NCI-H82 treated with DMSO at 0.1 percent for 48 hours (cell line): ENCODE measurements at regions not wholly inside any gene's neighbourhood (a gene's known extent, or its start where the extent isn't known, plus 50 kb on each side); places are given as distances from the start of the nearest gene placed in this dataset.
"Not testable (repeated sequence)": the region's sequence is repeated elsewhere in the genome, so short reads cannot be mapped to it uniquely, and the experiment has no call there.

ENCODE experiments used
- DNase-seq: peaks from one replicate; lab custom pipeline; 2025; ENCODE audit not compliant: unreplicated experiment; lab: John Stamatoyannopoulos, UW

DNA sequence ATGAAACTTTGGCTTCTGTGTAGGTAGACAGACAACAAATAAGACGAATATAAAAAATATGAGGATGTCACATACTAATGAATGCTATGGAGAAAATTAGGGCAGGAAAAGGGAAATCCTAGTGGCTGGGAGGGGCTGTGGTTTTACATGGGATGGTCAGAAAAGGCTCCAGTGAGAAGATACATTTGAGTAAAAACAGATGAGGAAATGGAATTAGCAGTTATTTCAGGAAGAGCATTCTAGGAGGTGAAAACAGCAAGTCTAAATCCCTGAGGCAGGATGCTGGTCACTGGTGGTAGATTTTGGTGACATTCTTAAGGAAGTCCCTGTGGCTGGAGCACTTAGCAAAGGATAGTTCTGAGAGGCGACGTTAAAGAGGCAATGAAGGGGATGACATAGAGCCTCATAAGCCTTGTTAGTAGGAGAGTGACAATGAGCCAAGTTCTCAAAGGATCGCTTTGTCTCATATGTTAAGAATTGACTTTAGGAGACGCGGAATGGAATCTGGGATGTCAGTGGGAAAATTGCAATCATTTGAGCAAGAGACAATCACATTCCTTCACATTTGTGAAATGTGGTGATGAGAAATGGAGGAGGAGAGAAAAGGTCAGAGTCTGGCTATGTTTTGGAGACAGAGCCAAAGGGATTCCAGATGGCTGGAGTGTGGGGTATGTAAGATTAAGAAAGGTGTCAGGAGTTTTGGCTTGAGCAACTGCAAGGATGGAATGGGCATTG lies 384.7 kb upstream of the FZD8 start:
- DNase-seq: no peak

DNA sequence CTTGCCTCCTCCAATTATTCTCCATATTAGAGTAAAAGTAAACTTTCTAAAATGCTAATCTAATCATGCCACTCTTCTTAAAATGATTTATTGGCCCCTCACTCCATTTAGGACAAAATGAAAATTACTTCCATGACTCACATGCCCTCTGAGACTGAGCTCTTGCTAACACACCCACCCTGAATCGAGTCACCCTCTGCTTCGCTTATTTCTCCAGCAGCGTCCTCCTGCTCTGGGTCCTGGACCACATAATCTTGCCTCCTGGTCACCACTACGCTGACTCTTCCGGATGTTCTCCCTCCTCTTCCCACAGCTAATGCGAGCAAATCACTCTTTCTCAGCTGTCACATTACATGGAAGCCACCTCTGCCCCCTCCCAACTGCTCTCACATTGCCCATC lies 384.0 kb upstream of the FZD8 start:
- no peak for DNase-seq

DNA sequence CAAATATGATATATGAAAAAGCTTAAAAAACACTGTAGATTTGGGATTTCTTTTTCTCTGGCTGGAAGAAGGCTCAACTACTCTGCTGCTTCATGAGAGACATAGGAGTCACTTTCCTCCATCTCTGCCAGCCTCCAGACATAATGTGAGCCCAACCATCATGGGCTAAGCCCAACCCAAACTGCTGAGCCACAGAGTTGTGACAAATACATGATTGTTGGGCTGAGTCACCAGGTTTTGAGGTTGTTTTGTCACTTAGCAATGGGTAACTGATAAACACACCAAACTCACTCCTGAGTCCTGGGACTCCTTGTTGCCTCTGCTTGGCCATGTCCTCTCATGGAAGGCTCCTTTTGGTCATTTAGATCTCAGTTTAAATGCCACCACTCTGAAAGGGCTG lies 381.8 kb upstream of the FZD8 start:
- no peak for DNase-seq

DNA sequence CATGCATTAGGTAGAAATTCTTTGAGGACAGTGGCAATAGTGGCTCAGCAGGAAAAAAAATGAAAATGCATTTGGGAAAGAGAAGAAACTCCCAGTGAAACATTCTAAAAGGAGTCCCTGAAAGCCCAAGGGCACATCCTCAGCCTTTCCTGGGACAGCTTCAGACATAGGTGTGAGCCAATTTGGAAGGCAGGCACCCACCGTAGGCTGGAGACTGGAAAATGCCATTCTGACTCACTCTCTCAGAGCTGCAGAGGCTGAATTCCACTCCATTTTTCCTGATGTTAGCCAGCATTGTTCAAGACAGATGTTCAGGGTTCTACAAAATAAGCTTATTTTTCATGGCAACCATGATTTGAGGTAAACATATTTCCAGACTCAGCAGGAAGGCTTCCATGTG lies 379.0 kb upstream of the FZD8 start:
- DNase-seq: no peak

DNA sequence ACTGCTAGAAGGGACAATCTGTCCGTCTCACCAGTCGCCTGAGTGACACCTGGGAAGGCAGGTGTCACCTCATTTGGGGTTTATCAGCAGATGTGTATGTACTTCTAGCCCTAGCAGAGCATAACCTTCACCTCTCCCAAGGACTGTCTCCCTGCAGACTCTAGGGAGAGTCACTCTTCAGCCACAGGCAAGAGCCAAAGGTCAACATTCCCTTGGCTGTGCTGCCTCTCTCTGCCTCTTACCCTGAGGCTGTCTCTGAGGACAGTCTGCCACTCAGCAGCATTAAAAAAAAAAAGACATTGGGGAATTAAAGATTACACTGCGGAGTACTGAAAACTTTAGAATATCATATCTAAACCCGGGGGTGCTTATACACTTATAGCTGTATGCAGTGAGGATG lies 377.7 kb upstream of the FZD8 start:
- no peak for DNase-seq

DNA sequence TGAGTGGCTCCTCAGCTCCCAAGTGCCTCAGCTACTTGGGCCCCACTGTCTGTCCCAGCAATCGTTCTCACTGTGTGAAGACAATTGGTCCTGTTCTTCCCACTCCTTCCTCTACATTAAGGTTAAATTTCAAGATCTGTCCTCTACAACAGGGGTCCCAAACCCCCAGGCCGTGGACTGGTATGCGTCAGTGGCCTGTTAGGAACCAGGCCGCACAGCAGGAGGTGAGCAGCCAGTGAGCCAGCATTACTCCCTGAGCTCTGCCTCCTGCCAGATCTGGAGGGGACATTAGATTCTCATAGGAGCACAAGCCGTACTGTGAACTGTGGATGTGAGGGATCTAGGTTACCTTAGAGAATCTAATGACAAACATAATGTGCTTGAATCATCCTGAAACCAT lies 376.9 kb upstream of the FZD8 start:
- DNase-seq: no peak

DNA sequence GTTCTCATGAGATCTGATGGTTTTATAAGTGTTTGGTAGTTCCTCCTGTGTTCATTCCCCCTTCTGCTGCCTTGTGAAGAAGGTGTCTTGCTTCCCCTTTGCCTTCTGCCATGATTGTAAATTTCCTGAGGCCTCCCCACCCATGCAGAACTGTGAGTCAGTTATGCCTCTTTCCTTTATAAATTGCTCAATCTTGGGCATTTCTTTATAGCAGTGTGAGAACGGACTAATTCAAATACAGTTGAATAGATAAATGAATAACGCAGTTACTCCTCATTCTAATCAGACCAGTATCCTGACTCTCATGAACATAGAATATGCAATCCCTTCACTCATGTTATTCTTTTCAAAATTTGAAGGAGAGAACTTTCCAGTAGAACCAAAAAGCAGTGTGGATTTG lies 375.0 kb upstream of the FZD8 start:
- no peak for DNase-seq

DNA sequence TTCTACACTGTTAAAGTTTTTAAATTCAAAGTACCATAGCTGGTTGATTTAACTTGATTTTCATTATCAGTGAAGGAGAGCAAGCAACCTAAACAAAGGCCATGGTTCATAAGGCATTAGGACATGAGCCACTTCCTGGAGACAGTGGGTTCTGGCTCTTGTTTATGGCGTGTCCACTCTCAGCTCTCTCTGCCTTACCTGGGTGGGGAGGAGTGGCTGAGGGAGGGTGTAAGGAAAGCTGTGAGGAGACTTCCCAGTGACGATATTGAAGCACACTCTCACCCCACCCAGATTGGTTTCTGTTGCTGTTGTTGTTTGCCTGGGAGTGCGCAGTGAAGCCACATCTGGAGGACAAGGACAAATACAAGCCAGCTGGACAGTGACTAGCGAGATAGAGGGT lies 365.3 kb upstream of the FZD8 start:
- DNase-seq: no peak

DNA sequence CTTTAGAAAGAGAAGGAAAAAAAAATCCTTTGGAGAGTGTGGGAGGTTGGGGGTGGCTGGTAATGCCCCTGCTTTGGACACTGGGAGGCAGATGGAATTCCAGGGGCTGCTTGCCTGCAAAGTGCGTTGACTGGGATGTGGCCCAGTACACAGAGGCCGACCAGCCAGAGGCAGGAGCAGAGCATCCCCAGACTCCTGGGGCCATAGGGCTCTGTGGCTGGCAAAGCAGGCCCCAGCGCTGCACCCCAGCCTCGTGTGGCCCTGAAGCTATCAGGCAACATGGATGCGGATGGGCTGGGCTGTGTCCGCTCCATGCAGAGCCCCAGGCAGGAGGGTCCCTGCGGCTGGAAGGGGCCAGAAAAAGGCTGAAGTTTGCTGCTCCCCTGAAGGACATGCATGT lies 361.6 kb upstream of the FZD8 start:
- DNase-seq: no peak

DNA sequence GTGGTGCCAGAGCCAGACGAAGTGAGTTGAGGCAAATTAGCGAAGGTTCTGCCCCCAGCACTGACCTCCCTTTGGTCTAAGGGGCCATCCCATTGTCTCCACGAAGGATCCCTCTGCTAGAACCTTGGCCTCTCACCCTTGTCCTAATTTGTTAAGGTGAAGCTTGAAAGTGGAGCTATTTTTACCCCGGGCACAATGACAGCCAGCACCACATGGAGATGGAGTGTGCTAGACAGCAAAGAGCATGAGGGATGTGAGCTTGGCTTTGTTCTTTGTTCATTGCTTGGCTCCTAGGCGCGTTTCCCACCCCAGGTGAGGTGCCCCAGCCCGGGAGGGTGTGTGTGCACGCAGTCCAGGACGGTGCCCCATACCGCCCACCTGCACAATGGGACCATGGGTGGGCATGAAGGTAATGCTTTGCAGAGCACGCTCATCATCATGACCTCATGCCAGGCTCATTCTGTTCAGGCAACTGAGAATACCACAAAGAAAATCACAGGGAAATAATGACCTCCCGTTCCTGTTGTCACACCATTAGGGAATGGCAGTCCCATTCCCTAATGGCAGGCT lies 361.0 kb upstream of the FZD8 start:
- no peak for DNase-seq

DNA sequence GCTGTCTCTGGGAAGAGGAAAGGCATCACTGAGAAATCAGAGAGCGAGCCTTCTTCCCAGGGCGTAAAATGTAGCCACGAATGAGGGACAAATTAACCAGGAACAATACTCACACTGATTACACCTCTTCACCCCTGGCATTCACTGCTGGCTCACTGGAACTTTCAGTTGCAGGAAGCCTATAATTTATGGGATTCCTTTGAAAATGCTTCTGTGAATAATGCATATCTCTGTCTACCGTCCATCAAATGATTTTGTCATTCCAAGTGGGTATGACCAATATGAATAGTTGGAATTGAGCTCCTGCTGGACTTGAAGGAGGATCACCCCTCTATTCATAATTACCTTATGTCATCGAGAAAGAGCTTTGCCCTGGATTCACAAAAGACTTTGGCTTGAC lies 360.3 kb upstream of the FZD8 start:
- DNase-seq: no peak

DNA sequence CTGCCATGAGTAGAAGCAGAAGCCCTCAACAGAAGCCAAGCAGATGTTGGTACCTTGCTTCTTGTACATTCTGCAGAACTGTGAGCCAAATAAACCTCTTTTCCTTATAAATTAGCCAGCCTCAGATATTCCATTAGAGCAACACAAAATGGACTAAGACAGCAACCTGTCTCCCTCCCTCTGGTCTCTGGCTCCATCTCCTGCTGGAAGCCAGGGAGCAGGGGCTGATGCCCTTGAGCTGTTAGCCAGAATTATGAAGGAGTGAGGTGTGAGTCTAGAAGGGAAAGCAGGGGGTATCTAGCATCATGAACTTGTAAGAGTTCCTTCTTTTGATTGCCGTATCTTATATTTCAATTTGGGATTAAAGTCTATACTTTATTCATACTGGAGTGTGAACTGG lies 358.7 kb upstream of the FZD8 start:
- not testable (repeated sequence) for DNase-seq

DNA sequence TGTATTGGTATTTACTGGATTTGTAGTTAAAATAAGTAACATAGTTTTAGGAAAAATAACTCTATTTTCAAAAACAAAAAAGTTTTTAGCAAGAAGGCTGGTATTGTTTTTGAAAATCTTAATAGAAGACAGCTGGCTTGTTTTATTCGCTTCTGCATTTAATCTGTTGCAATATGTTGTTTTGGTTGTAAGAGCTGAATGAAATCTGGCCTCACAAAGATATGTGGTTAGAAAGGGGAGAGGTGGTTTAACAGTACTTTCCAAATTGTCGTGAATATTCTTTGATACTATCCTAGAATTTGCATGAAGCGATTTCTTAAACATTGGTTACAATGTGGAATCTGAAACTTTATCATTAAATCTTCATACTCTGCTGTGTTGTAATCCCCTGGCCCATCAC lies 355.9 kb upstream of the FZD8 start:
- no peak for DNase-seq

DNA sequence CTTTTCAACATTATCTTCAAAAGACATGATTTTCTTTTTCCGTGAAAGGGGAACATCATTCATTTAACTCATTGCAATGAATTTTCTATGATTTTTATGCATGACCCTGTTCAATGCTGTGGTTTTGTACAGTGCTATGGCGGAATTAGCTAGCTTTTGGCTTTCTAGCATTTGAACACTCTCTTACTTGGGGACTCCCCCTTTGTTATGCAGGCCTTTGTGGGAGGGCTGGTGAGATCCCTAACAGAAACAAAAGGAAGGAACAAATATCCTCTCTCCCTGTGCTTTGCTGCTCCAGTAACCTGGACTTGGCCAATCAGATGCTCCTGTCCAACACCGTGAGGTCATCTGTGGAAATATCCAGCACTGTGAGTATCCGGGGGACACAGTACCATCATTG lies 353.4 kb upstream of the FZD8 start:
- DNase-seq: no peak

DNA sequence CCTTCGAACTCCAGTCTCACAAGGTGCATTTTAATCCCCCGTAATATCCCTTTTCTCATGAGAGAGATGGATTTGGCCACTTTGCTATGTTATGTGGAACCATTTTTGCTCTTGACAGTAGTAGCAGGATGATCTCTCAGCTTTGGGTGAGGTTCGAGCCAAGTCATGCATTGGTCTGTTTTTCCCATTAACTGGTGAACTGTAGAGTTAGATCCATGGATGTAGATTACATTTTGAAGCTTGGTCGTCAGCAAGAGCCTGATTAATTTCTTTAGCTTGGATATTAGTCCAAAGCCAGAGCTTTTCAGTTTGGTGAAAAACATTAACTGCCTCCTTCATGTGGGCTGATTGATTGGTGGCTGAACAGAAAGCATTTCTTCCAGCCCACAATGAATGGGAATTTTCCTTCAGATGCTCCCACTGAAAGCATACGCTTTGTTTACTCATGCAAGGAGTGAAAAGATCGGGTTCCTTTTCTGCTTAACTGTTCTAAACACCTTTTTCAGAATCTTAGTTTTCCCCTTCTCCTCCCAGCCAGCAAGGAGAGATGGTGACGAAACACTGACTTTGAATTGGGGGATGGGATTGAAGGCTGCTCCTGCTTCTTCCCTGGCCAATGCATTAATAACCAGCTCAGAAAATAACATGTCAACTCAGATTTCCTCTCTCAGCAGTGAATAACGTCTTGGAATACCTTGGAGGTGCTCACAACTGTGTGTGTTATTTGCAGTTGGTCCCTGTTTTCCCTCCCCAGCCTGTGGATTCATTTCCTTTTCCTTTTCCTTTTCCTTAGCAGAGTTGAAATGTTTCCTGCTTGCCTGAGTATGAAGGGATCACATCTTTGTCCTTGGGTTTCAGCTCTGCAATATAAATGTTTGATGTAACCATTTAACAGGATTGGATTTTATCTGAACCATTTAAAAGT lies 351.8 kb upstream of the FZD8 start:
- DNase-seq: no peak

DNA sequence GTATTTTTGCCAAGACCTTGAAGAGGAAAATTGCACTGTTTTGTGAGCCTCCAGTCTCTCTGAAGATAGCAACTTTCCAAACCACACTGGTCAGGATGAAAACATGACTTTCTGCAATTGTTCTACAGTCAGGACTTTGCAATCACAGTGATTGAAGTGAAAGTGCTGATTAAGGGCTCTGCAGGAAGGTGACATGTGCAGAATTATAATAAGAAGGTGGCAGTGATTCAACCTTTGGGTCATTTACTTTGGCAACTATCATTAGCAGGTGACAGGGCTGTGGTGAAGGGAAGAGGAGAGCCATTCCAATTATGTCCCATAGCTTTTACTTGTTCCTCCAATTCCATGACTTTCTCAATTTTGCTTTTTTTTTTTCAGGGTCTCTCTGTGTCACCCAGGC lies 350.0 kb upstream of the FZD8 start:
- no peak for DNase-seq

DNA sequence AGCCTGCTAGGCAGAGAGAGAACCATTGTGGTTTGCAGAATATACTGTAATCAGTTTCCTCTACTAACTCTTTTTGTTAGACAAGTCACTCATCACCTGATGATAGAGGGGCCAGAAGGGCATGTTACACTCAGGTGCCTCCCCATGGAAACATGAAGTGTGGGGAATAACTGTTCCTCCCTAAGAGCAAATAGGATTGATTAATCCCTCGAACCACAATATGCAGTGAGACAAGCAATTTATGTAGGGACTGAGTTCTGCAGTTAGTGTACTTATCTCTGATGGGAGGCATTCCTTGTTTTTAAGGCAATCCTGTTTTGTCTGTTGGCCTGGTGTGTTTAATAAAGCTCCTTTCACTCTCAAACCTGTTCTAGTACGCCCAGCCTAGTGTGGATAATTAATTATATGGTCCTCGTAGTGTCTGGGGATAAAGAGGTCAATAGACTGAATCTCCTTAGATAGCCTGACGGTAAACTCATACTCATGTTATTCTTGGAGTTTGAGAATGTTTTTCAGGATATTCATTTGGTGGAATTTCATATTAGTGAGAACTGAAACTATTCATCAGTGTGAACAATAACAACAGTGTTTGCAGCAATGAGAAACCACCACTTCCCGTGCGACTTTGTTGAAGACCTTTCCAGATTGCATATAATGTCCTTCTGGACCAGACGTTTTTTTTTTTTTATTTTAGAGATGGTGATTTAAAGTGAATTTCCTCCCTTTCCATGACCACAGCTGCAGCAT lies 344.8 kb upstream of the FZD8 start:
- no peak for DNase-seq

DNA sequence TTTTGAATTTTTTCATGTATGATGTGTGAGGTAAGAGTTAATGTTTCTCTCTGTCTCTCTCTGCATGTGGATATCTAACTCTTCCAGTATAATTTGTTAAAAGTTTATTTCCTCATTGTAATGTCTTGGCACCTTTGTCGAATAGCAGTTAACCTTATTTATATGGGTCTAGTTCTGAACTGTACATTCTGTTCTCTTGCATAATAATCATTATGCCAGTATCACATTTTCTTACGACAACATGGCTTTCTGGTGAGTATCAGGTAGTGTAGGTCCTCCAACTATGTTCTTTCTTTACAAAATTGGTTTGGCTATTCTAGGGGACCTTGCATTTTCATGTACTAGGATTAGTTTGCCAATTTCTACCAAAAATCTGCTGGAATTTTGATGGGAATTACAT lies 337.0 kb upstream of the FZD8 start:
- DNase-seq: no peak

DNA sequence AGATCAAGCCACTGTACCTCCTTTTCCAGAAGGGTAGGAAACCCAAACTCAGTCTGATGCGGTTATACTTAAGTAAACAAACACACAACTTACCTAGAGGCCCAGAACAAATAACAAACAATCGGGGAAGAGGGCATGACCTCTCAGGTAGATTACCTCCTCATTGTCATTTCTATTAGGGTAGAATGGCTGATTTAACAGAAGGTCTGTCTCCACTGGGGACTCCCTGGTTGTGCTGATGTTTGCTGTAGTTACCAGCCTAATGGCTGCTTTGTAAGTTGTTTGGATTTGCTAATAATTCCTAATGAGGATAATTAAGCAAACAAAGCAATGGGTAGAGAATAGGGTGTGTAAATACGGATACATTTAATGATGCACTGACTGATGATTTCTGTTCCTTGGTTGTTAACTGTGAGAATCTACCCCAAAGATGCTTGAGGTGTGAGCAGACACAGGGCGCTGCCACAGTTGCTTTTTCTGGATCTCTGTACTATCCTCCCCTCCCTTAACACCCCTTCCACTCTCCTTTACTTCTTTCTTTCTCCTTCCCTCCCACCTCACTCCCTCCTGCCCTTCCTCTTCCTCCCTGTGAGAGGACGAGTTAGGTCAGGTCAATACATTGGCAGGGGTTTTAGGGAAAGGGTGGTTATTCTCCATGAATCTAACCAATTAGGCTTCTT lies 332.0 kb upstream of the FZD8 start:
- DNase-seq: not testable (repeated sequence)

DNA sequence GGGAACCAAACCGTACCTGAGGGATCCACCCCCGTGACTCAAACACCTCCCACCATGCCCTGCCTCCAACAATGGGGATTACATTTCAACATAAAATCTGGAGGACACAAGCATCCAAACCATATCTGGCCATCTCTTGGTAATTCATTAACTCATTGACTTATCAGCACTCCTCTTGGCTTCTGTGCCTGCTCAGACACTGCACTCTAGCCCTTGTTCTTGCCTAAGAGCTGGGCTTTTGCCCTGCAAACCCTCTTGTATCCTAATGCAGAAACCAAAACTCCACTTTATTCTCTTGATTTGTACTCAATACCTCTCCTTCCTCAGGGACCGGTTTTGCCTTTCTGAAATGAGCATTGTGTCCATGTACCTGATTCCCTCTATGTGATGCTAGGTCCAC lies 330.2 kb upstream of the FZD8 start:
- DNase-seq: no peak

DNA sequence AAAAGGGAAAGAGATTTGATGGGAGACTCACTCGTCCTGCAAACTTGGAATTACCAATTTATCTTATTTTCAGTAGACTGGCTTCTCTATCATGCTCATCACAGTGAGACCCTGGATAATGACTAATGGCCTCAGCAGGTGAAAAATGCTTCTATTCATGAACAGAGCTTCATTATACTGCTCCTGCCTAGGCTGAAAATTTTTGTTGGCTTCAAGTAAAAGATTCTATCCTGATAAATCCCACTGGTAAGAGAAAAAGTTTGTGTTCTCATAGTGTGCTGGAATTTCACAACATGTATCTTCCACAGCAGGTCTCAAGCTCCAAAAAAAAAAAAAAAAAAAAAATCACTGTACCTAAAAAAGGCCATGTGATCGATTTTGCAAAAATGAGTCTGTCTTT lies 329.3 kb upstream of the FZD8 start:
- DNase-seq: no peak
